Left colon (tissue), 2 donors: ENCODE measurements at regions not wholly inside any gene's neighbourhood (a gene's known extent, or its start where the extent isn't known, plus 50 kb on each side); places are given as distances from the start of the nearest gene placed in this dataset.
"Not testable (repeated sequence)": the region's sequence is repeated elsewhere in the genome, so short reads cannot be mapped to it uniquely, and the experiment has no call there.

ENCODE experiments used
- ATAC-seq: fragments of 200-7000 bp; cut with Tn5 transposase; one replicate; pipeline ENCODE4 v1.9.1; 2020; ENCODE audit warnings: mild to moderate bottlenecking, moderate library complexity
- DNase-seq, 2 donors: peaks; one replicate each; pipeline ENCODE4 v3.0.0-alpha.2; 2020
- intact Hi-C, 2 donors: fragments of 100-400 bp; cut with DNase I in 1 of 2; cut with micrococcal nuclease in 1 of 2; formaldehyde crosslinking; loops; one replicate each; pipeline versions ENCODE4 v1.11.2 to v1.14.0; 2022; cut with DNase I, micrococcal nuclease
- donor health status: DM: no; HTN: no; CAD: no.
- donor health status: DM: yes; HTN: yes; CAD: no.

DNA sequence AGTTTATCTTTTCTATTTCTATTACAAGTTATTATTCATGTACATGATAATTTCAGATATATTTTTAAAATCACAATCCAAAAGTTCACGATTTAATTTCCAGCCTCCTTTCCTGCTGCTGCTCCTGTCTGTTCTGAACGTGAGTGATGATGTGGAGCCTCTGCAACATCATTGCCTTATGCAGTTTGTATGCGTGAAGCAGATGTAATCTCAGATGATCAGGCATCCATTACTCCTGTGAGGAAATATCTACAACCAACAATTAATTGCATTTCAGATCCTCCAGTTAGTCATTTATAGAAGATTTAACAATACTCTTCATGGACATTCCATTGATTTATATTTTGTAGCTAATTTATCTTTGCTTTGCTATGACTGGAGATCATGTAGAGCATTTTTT, 668.7 kb upstream of the EPHA5 start:
- DNase-seq (no peak), ATAC-seq (no peak)
- intact Hi-C loops = no loop called here

DNA sequence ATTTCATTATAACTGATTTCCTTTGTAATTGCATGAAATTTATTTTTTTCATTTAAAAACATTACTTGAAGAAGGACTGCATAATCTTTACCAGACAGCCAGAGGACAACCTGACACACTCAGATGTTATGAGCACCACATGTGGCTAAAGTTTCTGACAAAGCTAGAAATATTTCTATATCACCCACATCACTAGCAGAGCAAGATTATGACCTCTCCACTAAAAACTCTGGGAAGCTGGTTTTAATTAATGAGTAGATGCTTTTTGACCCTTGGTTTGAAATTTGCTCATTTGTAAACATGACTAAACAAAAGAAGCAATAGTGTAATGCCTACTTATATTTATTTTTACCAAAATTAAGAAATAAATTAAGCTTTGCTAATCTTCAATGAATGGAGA, 661.5 kb upstream of the EPHA5 start:
- no peak for ATAC-seq
- intact Hi-C loops = no loop called here
- DNase-seq = no peak

DNA sequence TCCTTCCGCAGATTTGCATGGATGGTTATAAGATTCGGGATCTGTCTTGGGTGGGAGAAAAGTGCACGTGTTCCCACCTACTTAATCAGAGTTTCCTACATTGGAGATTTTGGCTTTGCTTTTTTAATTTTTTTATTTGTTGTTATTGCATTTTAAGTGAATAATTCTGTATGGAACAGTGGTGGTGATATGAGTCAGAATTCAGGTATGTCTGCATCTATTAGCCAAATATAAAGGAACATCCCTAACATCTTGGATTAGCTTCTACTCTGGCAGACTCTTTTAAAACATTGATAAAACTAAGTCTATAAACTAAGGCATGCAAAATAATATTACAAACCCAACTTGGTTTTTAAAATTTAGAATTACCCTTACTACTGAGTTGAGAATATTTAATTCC, 659.8 kb upstream of the EPHA5 start:
- ATAC-seq = no peak
- intact Hi-C loops = no loop called here
- no peak for DNase-seq

DNA sequence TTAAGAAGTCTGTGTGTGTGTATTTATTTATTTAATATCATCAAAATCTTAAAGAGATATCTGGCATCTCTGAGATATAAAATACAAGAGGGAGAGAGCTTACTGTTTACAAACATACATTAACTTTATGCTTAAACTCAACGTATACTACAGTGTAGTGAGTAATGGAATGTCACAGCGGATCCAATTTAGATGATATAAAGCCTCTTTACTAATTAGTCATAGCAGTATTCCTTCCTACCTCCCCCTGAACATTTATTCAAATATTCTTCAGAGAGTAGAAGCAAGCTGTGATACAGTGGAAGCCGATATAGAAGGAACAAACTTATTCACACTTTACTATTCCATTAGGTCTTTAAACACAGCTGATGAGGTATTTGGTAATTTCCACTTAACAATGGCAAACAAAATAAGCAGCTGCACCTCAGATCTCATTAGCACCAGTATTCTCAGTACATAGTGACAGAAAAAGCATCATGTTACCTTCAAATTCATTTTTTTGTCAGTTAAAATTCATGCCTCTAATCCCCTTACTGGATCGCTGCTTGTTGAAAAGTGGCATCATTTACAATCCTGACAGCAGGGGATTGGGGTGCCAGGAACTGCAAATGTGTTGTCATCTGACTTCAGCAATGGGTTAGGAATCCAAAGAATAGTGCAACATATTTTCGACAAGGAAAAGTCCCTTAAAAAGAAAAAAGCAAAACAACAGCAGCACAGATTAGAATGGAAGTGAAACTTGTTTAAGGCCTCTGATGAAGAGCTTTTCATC, 658.7 kb upstream of the EPHA5 start:
- DNase-seq (no peak), ATAC-seq (no peak)
- intact Hi-C loops = no loop called here

DNA sequence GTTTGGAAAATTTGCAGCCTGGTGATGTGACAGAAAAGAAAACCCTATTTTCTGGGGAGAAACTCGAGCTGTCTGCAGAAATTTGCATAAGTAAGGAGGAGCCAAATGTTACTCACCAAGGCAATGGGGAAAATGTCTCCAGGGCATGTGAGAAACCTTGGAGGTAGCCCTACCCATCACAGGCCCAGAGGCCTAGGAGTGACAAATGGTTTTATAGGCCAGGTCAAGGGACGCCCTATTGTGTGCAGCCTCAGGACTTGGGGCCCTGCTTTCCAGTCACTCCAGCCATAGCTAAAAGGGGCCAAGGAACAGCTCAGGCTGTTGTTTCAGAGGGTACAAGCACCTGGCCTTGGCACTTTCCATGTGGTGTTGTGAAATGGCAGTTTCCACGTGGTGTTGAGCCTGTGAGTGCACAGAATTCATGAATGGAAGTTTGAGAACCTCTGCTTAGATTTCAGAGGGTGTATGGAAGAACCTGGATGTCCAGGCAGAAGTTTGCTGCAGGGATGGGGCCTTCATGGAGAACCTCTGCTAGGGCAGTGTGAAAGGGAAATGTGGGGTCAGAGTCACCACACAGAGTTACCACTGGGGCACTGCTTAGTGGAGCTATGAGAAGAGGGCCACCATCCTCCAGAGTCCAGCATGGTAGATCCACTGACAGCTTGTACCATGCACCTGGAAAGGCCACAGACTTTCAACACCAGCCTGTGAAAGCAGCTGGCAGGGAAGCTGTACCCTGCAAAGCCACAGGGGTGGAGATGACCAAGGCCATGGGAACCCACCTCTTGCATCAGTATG, 637.6 kb upstream of the EPHA5 start:
- no peak for DNase-seq
- intact Hi-C loops = no loop called here
- no peak for ATAC-seq

DNA sequence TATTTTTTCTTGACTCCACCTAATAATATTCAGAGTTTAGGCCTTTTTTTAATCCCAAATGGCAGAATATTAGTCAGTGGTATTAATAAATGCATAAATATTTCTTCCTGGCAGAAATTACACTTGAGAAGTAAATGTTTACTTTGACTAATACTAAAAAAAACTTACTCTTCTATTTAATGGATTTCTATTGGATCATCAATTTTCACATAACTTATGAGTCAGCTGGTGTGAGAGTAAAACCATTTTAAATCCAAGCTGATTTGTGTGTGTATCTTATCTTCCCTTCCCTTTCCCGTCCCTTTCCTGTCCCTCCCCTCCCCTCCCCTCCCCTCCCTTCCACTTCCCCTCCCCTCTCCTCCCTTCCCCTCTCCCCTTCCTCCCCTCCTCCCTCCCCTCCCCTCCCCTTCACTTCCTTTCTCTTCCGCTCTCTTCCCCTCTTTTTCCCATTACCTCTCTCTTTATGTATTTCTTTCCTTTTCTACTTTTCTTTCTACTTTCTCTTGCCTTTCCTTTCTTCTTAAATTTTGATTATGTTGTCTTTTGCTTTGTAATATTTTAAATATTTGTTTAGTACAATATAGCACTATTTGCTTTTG, 630.1 kb upstream of the EPHA5 start:
- ATAC-seq (no peak), DNase-seq (no peak)

DNA sequence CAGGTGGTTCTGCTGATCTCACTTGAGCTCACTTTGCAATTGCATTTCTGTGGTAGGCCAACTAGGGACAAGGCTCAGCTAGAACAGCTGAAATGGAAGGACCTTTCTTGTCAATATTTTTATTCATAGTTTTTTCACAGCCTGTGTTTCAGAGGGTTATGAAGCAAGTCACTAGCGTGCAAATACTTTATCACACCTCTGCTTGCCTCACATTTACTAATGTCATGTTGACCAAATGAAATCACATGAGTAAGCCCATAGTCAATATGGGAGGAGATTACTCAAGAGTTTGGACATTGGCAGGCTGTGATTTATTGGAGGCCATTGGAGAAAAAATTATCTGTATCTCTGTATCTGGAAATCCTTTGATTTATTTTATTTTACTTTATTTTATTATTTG, 628.3 kb upstream of the EPHA5 start:
- intact Hi-C loops = no loop called here
- no peak for DNase-seq

More for the DNA sequence above, 630.1 kb upstream of the EPHA5 start:
- intact Hi-C loops = no loop called here

DNA sequence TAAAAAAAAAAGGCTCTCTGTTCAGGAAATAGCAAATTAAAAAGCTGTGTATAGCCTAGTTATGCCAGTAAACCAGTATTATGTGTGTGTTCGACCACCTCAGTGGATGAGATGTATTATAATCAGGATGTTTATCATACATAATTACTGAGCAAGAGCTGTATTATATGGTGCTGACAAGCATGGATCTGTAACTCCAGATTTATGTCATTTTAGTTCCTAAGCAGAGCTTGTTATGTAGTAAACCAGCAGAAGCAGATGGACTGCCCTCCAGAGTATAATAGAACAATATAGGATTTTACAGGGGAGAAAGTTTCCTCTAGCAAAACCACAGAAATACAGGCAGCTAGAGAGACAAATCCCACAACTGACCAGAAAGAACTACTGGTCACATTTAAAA, 627.4 kb upstream of the EPHA5 start:
- intact Hi-C loops = no loop called here
- ATAC-seq (no peak), DNase-seq (no peak)

More for the DNA sequence above, 628.3 kb upstream of the EPHA5 start:
- ATAC-seq = no peak

DNA sequence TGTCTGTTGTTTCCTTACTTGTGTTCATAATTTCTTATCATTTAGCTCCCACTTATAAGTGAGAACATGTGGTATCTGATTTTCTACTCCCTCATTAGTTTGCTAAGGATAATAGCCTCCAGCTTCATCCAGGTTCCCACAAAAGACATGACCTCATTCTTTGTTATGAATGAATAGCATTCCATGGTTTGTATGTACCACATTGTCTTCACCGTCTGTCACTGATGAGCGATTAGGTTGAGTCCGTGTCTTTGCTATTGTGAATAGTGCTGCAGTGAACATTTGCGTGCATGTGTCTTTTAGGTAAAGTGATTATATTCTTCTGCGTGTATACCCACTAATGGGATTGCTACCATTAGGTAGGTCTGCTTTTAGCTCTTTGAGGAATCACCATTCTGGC, 624.3 kb upstream of the EPHA5 start:
- intact Hi-C loops = no loop called here
- DNase-seq = no peak
- no peak for ATAC-seq

DNA sequence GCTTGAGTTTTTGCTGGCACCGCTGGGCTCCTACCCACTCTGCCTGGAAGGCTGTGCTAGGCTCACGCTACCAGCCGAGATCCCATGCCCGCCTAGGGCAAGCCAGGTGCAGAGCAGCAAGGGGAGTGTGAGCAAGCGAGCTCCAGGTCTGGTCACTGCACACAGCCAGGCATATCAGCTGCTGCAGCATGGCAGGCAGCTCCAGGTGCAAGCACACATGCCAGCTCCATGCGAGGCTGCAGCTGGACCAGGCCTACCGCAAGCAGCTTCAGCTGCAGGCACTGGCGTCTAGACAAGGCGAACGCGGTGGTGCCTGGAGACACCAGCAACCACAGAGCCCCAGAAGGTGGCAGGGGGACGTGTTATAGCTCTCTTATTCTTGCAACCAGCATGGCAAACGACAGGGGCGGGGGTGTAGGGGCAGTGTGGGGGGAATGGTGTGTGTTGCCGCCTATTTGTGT, 614.7 kb upstream of the EPHA5 start:
- ATAC-seq = no peak
- intact Hi-C loops = no loop called here

DNA sequence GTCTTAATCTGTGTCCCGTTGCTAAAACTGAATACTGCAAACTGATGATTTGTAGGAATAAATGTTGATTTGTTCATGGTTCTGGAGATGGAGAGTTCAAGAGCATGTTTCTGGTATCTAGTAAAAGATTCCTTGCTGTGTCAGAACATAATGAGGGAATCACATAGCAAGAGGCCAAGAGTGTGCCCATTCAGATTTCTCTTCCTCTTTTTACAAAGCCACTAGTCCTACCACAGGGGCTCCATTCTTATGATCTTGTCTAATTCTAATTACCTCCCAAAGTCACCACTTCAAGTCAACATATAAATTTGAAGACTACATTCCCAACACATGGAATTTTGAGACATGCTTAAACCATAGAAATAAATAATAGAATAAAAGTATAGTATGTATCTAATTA, 608.8 kb upstream of the EPHA5 start:
- ATAC-seq = no peak
- DNase-seq = no peak
- intact Hi-C loops = no loop called here

More for the DNA sequence above, 614.7 kb upstream of the EPHA5 start:
- DNase-seq = no peak

DNA sequence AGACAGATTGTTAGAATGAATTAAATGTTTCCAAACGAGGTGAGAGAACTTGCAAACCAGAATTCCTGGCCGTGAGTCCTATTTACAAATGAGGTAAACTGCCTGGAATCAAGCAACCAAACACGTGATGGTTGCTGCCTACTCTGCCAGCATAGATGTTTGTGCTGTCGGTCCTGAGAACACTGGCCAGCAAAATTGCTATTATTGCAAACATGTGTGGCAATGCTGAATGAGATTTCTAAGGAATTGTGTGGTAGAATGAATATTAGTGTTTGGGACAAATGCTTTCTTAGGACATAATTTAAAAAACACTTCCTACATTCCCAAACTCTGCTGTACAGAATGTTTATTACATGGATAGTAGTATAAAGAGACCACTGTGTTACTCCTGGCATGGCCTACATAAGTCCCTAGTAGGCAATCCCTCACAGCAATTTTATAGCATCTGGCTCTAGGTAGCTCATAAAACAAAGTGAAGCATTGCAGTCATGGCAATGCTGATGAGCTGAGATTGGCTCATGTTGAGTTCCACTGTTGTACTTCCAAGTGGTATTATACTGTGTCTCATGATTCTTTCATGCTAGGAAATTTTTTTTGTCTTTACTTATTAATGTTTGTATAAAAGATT, 605.2 kb upstream of the EPHA5 start:
- ATAC-seq = no peak

DNA sequence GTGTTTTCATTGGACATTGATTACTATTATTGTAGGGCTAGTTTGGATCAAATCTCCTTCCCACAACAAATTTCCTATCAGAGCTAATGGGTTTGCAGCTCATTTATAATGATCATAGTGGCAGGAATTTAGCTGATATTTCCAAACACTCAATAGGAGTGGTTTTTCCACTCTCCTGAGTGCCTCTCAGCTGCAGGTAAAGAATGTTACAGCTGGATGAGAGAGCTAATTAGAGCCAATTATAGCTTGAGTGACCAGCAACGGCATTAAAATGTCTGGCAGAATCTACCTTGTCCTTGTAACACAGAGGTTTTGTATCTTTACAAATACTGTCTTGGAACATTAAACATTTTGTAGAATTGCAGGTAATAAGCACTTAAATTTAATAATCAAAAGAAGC, 602.8 kb upstream of the EPHA5 start:
- DNase-seq (no peak), ATAC-seq (no peak)
- intact Hi-C loops = no loop called here

More for the DNA sequence above, 605.2 kb upstream of the EPHA5 start:
- DNase-seq = no peak
- intact Hi-C loops = no loop called here

DNA sequence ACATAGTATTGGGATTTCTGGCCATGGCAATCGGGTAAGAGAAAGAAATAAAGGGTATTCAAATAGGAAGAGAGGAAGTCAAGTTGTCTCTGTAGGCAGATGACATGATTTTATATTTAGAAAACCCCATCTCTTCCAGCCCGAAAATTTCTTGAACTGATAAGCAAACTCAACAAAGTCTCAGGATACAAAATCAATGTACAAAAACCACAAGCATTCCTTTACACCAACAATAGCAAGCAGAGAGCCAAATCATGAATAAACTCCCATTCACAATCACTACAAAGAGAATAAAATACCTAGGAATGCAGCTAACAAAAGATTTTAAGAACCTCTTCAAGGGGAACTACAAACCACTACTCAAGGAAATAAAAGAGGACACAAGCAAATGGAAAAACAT, 600.1 kb upstream of the EPHA5 start:
- DNase-seq, ATAC-seq, intact Hi-C loops: not testable (repeated sequence)

DNA sequence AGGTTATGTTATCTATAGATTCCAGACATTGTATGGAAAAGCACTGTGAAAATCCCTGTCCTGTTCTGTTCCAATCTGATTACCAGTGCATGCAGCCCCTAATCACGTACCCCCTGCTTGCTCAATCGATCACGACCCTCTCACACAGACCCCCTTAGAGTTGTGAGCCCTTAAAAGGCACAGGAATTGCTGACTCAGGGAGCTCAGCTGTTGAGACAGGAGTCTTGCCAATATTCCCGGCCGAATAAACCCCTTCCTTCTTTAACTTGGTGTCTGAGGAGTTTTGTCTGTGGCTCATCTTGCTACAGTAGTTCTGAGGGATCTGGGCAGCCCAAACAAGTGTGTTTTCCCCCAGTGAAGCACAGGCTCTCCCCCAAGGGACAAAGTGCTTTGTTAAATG, 596.3 kb upstream of the EPHA5 start:
- intact Hi-C loops, ATAC-seq, DNase-seq: not testable (repeated sequence)

DNA sequence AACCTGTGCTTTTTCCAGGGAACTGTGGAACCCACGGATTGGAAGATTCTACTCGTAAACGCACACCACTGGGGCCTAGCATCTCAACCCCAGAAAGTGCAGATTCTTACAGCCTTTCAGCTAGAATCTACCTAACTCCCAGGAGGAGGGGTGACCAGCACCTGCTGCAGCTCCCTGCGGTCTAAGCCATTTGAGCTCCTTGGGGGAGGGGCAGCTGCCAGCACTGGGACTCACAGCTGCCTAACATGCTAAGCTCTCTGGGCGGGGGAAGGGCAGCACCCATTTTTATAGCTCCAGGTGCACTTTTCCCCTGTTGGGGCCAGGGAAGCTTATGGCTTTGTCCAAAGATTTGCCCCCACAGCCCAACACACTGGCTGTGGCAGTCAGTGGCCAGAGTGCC, 595.7 kb upstream of the EPHA5 start:
- intact Hi-C loops = no loop called here

DNA sequence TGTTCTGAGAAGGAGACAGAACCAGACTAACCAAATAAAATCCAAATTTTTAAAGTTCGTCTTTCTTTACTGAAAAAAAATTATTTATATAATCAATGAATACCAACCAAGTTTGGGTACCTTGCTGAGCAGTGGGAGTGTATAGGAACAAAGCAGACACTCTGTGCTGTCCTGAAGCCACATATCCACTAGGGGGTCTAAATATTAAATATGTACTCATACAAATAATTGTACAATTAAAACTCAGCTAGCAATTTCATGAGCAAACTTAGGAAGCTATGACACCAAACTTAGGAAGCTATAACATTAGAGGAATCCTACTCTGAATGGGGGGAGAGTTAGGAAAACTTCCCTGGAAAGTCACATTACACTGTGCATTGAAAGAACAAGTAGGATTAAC, 582.0 kb upstream of the EPHA5 start:
- intact Hi-C loops = no loop called here
- DNase-seq = no peak
- ATAC-seq = no peak

More for the DNA sequence above, 595.7 kb upstream of the EPHA5 start:
- ATAC-seq (no peak), DNase-seq (no peak)

DNA sequence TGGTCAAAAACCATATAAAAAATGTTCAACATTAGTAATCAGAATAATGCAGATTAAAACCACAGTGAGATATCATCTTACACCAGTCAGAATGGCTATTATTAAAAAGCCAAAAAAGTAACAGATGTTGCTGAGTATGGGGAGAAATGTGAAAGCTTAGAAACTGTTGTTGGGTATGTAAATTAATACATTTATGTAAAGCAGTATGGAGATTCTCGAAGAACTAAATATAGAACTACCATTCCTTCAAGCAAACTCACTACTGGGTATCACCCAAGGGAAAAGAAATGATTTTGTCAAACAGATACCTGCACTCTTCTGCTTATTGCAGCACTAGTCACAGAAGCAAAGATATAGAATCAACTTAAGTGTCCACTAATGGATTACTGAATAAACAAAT, 576.4 kb upstream of the EPHA5 start:
- DNase-seq (no peak), ATAC-seq (no peak)
- intact Hi-C loops = no loop called here

DNA sequence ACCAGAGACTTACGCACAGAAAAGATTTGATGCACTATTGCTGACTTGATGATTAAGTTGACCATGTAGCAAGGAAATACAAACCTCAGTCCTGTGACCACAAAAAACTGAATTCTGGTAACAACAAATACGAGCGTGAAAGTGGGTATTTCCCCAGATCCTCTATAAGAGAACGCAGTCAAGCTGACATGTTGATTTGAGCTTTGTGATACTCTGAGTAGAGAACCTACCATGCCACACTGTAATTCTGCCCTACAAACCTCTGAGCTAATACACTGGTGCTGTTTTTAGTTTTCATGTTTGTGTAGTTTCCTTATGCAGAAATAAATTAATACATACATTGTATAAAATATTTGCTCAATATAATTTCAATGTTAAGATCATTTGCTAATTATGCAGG, 565.6 kb upstream of the EPHA5 start:
- ATAC-seq (no peak), DNase-seq (no peak)
- intact Hi-C loops = no loop called here
